Neutrophil (primary cell): ENCODE measurements at regions not wholly inside any gene's neighbourhood (a gene's known extent, or its start where the extent isn't known, plus 50 kb on each side); places are given as distances from the start of the nearest gene placed in this dataset.

Experiments
- H3K27ac ChIP-seq: fragments of 200-600 bp; sonication (generic); 2 replicates; pipeline ENCODE4 v1.5.1; 2016; ENCODE audit warnings: mild to moderate bottlenecking, moderate library complexity
- H3K27me3 ChIP-seq: fragments of 200-600 bp; sonication (generic); 2 replicates; pipeline ENCODE4 v1.6.0; 2016; ENCODE audit warnings: mild to moderate bottlenecking
- H3K36me3 ChIP-seq: fragments of 200-600 bp; sonication (generic); 2 replicates; pipeline ENCODE4 v1.5.1; 2017
- H3K4me1 ChIP-seq, 2 experiments: fragments of 200-600 bp in 1 of 2; sonication (generic) in 1 of 2; 1 replicate in 1 of 2; 2 replicates in 1 of 2; pipeline versions ENCODE4 v1.5.1 to v1.6.1; 2013 to 2016; ENCODE audit warnings: low read depth in 1 of 2, low read length in 1 of 2, mild to moderate bottlenecking in 1 of 2, moderate library complexity in 1 of 2; ENCODE audit not compliant: control insufficient read depth in 1 of 2, insufficient read depth in 1 of 2
- H3K4me3 ChIP-seq, 2 experiments: fragments of 200-600 bp in 1 of 2; sonication (generic) in 1 of 2; 1 replicate in 1 of 2; 2 replicates in 1 of 2; pipeline ENCODE4 v1.5.1; 2013 to 2016; ENCODE audit warnings: low read depth in 1 of 2, low read length in 1 of 2, mild to moderate bottlenecking in 1 of 2, moderate library complexity in 1 of 2
- H3K9me3 ChIP-seq: fragments of 200-600 bp; sonication (generic); 2 replicates; pipeline ENCODE4 v1.5.1; 2016
- TF ChIP-seq, protein P1 (sequence below): fragments of 200-600 bp; sonication (generic); IDR thresholded peaks from 2 replicates; pipeline ENCODE4 v1.5.1; 2016; ENCODE audit warnings: antibody characterized with exemption

DNA sequence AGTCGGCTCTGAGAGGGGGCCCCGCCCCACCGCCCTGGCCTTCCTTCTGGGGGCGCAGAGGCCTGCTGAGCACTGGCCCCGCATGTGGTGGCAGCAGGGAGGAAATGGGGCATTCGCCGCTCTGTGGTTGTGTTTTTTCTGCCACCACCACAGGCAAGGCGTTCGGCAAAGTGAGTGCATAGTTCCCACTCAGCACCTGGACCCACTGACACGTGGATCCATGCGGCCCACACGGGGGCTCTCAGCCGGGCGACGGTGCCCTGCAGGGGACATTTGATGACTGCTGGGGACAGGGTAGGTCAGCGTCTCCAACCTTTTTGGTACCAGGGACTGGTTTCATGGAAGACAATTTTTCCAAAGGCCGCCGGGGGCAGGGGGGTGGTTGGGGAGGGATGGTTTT, 70.9 kb downstream of the ENGASE start:
- Histone ChIP-seq H3K4me3 (no peak overlapping the region), H3K27me3 (peaks cover 18% of the 10 kb centered on the region)
- TF ChIP-seq, protein P1, sequence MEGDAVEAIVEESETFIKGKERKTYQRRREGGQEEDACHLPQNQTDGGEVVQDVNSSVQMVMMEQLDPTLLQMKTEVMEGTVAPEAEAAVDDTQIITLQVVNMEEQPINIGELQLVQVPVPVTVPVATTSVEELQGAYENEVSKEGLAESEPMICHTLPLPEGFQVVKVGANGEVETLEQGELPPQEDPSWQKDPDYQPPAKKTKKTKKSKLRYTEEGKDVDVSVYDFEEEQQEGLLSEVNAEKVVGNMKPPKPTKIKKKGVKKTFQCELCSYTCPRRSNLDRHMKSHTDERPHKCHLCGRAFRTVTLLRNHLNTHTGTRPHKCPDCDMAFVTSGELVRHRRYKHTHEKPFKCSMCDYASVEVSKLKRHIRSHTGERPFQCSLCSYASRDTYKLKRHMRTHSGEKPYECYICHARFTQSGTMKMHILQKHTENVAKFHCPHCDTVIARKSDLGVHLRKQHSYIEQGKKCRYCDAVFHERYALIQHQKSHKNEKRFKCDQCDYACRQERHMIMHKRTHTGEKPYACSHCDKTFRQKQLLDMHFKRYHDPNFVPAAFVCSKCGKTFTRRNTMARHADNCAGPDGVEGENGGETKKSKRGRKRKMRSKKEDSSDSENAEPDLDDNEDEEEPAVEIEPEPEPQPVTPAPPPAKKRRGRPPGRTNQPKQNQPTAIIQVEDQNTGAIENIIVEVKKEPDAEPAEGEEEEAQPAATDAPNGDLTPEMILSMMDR: no peak

DNA sequence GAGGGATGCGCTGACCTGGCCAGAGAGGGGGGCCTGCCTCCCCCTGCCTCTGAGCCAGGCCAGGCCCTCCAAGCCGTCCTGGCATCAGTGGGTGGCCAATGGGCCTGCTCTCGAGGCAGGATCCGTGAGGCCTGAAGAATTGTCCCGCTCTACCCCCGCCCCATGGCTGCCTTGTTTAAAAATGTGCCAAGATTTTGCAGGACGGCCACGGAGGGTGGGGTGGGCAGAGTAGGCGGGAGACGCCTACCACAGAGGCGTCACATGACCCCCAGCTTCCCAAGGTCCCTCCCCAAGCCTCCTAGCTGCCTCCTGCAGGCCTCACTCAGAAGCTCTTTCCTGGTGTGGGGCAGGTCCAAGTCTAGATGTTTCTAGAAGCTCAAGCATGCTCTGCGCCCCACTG, 69.5 kb downstream of the ENGASE start:
- no peak overlapping the region for H3K4me3 ChIP-seq
- TF ChIP-seq, protein P1: no peak

More for the DNA sequence above, 70.9 kb downstream of the ENGASE start:
- no peaks in the 10 kb centered on the region for H3K9me3 ChIP-seq
- no peaks in the 10 kb centered on the region for H3K4me1 ChIP-seq
- H3K27ac ChIP-seq: no peak overlapping the region
- no peaks in the 10 kb centered on the region for H3K36me3 ChIP-seq

DNA sequence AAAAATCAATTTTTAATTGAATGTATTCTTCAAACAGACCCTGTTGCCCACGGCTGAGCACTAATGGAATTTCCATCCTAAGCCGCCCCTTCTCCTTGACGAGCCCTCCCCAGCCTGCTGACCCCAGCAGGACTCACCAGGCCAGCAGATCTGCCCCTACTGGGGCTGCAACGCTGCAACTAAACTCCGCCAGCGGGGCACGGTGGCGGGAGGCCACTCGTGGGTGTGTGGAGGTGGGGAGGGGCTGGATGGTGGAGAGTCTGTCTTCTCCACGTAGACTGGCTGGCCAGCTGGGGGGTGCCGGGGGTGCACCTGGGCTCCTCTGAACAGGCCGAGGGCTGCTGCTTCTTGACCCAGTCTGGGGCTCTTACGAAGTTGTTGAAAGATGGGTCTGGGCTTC, 67.8 kb downstream of the ENGASE start:
- Histone ChIP-seq H3K4me3 (no peak overlapping the region), H3K9me3 (no peaks in the 10 kb centered on the region), H3K36me3 (no peaks in the 10 kb centered on the region), H3K4me1 (no peaks in the 10 kb centered on the region), H3K27me3 (peaks cover 20% of the 10 kb centered on the region), H3K27ac (no peak overlapping the region)
- TF ChIP-seq, protein P1: no peak

More for the DNA sequence above, 69.5 kb downstream of the ENGASE start:
- H3K27ac ChIP-seq: no peak overlapping the region
- no peaks in the 10 kb centered on the region for H3K4me1 ChIP-seq
- no peaks in the 10 kb centered on the region for H3K9me3 ChIP-seq
- H3K36me3 ChIP-seq: no peaks in the 10 kb centered on the region
- H3K27me3 ChIP-seq: peaks cover 18% of the 10 kb centered on the region

DNA sequence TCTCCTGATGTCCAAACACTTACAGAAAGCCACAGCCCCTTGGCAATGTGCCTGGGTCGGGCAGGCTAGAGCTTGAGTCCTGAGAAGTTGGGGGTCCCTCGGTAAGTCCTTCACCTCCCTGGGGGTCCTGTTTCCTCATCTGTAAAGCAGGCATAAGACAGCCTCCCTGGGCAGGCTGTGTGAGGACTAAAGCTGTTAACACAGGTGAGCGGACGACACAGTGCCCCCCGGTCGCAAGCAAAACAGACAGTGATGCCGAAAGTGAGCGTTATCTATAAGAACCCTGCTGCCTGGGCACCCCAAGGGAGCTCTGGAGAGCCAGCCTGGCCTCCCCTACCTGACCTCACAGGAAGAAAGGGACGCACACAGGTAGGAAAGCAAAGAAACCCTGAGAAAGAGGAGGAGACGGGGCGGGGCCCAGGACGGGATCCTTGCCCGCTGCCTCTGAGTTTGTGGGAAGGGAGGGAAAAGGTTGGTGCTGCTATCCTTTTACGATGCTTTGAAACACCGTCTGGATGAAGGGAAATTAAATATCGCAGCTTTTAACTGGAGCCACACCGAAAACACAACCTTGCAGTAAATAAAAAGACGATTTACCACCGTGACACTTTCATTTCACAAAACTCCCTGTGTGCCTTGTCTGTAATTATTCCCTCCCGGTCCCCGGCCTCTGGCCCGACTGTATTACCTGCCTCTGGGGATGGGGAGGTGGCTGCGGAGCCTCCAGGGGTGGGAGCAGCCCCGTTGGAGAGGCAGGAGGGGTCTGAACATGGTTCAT, 67.1 kb downstream of the ENGASE start:
- Histone ChIP-seq H3K4me1 (no peaks in the 10 kb centered on the region), H3K9me3 (no peaks in the 10 kb centered on the region), H3K27ac (no peak overlapping the region), H3K4me3 (no peak overlapping the region), H3K36me3 (no peaks in the 10 kb centered on the region), H3K27me3 (peaks cover 26% of the 10 kb centered on the region)
- TF ChIP-seq, protein P1: no peak

DNA sequence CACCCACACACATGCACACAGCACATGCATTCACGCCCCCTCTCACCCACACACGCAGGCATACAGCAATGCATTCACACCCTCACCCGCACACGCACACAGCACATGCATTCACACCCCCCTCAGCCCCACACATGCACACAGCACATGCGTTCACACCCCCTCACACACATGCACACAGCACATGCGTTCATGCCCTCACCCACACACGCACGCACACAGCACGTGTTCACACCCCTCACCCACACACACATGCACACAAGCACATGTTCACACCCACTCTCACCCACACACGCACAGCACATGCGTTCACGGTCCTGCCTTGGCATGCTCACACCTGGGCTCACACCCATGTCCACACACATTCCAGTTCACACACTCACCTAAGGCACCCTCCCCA, 64.2 kb downstream of the ENGASE start:
- TF ChIP-seq, protein P1: no peak

More for the DNA sequence above, 64.2 kb downstream of the ENGASE start:
- H3K4me3 ChIP-seq: no peak overlapping the region
- no peak overlapping the region for H3K27ac ChIP-seq
- H3K27me3 ChIP-seq: peaks cover 29% of the 10 kb centered on the region
- H3K36me3 ChIP-seq: no peaks in the 10 kb centered on the region
- no peaks in the 10 kb centered on the region for H3K4me1 ChIP-seq
- no peaks in the 10 kb centered on the region for H3K9me3 ChIP-seq
